GM18870 (cell line): ENCODE measurements at regions not wholly inside any gene's neighbourhood (a gene's known extent, or its start where the extent isn't known, plus 50 kb on each side); places are given as distances from the start of the nearest gene placed in this dataset.

Experiments used
- ATAC-seq: cut with Tn5 transposase; IDR thresholded peaks from one replicate; pipeline ENCODE4 v1.9.1; 2021; ENCODE audit warnings: moderate library complexity; ENCODE audit not compliant: unreplicated experiment

DNA sequence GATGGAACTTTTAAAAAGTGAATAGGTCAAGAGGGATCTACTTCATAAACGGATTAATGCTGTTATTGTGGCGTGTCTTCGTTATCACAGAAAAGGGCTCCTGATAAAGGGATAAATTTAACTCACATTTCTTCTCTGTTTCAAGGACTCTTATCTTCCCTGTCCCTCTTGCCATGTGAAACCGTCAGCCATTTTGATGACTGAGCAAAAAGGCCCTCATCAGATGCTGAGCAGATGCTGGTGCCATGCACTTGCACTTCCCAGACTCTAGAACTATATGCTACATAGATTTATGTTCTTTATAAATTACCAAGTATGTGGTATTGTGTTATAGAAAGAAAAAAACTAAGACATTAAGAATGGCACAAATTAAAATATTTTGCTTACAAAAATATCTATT is 1011.8 kb upstream of the GBE1 start:
- ATAC-seq, result no peak

DNA sequence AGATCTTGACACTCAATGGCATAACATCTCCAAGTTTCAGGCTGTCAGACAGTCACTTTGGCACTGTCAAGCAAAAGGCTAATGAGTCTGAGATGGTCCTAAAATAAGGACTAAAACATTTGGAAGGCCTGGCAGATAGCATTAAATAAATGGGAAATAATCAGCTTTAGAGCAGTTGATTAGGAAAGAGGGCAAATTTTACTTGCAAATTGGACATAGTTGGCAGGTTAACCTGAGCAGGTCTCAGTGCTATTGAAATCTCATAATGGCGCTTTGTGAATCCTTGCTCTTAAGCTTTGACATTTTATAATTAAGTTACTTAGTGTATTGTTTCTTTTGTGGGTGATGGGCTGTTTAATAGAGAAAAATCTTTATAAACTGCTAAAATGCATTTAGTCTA is 1003.1 kb upstream of the GBE1 start:
- no peak for ATAC-seq

DNA sequence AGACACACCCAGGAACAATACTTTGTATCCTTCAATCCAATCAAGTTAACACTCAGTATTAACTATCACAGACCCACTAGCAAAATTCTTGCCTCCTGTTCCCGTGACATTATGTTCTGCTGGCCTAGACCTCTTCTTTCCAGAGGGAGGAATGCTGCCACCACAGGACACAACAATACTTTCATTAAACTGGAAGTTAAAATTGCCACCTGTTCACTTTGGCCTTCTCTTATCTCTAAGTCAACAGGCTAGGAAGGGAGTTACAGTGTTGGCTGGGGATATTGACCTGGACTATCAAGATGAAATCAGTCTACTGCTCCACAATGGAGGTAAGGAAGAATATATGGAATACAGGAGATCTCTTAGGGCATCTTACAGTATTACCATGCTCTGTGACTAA is 1000.4 kb upstream of the GBE1 start:
- ATAC-seq, result no peak

- no peak for ATAC-seq
Observed at GRCh38 chr3:82745544-82745943, 984.1 kb upstream of the GBE1 start.

DNA sequence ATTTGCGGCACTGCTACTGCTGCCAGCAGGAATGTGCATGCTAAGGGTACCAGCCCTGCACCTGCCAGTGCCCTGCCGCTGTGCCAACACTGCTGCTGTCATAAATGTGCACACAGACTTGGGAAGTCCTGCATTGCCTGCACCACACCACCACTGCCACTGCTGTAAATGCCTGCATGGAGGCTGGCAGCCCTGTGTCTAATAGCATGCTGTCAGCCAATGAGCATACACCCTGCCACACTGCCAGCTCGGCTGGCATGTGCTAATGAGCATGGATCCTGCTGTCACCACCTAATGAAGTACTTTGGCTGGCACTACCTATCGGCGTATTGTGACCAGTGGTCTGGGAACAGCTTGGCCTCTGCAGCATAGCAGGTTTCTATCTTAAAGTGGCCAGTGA is 981.8 kb upstream of the GBE1 start:
- no peak for ATAC-seq

DNA sequence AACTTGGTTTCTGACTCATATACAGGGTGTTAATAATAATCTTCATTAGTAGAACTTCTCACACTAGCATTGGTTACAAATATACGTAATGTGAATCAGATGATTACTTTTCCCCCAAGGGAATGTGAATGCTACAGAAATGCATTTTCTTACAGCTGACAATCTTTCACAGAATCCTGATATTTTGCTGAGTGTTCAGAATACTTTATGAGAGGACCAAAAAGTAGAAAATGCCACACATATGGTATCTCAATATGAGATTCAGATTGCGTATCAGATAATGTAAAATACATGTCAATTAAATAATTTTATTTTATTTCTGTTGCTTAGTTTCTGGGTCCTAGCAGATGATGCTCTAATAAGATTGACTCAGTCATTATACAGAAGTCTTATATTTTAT is 979.9 kb upstream of the GBE1 start:
- no peak for ATAC-seq

GRCh38 chr3:82739390-82739789 is 977.9 kb upstream of the GBE1 start:
- no peak for ATAC-seq

DNA sequence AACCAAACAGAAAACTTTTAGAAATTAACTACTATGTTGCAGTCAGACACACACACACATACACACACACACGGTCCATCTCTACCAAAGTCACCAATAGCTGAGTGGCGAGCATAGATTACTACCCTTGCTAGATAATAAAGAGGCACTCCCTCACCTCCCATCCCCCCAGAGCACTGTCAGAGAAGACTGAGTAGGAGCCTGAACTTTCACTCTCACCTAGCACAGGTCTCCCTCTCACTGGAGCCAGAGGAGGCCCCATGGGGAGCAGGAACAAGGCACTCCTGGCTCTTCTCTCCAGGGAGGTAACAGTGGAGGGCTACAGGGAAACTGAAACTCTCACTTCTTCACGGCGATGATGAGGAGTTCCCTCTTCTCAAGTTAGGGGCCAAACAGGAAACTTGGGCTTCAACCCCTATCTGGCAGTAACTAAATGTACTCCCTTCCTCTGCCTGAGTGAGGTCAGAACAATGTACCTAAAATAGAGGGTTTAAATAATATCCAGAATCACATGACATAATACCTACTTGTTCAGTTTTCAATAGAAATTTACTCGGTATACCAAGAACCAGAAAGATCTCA is 975.3 kb upstream of the GBE1 start:
- no peak for ATAC-seq

DNA sequence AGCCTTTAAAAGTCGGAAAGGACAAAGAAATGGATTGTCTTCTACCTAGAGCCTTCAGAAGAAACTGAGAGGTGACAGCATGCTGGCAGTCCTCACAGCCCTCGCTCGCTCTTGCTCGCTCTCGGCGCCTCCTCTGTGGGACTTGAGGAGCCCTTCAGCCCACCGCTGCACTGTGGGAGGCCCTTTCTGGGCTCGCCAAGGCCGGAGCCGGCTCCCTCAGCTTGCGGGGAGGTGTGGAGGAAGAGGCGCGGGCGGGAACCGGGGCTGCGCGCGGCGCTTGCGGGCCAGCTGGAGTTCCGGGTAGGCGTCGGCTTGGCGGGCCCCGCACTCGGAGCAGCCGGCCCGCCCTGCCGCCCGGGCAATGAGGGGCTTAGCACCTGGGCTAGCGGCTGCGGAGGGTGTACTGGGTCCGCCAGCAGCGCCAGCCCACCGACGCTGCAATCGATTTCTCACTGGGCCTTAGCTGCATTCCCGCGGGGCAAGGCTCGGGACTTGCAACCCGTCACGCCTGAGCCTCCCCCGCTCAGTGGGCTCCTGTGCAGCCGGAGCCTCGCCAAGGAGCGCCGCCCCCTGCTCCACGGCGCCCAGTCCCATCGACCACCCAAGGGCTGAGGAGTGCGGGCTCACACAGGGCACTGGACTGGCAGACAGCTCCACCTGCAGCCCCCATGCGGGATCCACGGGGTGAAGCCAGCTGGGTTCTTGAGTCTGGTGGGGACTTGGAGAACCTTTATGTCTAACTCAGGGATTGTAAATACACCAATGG is 953.8 kb upstream of the GBE1 start:
- ATAC-seq, result no peak

DNA sequence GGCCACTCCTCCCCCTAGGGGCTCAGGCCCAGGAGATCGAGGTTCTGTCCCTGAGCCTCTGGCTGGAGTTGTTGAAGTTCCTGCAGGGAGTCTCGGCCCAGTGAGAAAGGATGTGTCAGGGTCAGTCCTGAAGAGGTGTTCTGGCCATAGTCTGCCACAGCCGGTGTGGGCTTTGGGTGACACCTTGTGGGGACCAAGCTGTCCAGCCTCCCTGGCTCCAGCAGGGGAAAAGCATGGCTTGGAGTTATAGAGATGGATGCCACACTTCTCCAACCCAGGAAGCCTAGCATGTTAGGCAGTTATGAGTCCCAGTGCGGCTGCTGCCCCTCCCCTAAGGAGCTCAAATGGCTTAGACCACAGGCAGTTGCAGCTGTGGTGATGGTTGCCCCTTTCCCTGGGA is 945.6 kb upstream of the GBE1 start:
- no peak for ATAC-seq

DNA sequence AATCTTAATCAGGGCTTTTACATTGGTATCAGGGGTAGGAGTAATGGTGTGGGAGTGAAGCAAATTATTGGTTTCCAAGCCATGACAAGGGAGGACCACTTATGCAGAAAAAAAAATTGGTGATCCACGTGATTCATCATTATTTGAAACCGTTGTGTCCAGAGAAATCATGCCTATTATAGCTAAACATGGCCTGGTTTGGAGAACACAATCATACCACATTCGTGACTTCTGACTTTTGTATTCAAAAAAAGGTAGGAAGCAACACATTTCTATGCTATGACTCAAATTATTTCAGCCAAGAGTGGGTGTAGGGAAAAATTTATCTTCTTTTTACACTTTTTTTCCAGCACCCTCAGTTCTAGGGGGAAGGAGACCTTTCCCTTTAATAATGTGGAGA is 924.3 kb upstream of the GBE1 start:
- ATAC-seq, result no peak

DNA sequence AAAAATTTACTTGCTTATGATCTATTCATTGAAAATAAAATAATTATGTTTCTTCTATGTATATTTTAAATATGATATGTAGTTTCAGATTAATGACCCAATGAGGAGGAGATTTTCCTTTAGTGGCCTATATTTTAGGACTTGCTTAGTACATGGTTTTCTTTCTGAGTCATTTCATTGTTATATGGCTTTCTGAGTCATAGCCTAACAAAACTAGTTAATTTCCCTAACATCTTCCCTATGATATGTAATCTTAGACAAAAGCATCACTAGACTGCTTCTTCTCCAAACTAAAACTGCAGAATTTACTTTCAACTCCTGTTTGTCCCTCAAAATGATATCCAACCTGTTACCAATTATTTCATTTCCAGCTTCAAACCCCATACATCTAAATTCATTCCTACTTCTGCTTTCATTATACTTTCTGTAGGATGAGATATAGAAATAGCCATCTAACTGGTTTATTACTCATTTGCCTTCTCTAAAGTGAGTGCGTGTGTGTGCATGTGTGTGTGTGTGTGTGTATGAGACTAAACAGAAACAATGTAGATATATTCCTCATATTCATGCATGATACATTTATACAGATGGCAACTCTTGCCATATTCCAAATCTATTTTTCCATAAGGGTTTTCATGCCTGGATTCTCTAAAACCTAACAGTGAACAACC is 915.0 kb upstream of the GBE1 start:
- ATAC-seq, result no peak

DNA sequence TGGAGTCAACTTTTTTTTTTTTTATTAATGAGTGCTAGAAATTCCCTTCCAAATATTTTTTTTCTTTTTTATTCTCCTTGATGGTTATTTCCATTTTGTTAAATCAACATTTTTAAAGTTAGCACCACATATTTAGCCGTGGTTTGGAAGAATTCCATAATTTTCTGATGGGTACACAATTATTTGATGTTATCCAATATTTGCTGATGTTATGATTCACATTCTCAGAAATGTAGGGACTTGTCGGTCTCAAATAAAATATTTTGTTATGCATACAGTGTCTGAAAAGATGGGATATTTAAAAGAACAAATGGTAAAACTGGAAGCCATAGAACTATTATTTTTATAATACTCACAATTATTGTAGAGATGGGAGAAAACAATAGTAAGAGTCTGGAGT is 911.5 kb upstream of the GBE1 start:
- no peak for ATAC-seq

DNA sequence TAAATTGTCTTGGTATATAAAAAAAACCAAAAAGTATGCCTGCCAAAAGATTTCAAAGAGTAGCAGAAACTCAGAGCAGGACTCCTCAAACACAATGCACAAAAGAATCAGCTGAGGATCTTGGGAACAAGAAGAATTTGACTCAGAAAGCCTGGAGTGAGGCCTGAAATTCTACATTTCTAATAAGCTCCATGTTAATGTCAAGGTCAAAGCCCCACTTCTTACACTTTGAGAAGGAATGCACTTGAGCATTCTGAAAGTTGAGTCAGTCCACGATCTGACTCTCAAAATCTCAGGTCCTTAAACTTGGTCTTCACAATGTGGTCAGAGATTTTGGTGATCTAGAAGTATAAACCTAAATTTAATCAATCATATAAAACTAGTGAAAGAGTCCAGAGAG is 910.0 kb upstream of the GBE1 start:
- ATAC-seq, result no peak

- no peak for ATAC-seq
Observed at GRCh38 chr3:82654708-82655107, 893.3 kb upstream of the GBE1 start.

GRCh38 chr3:82643948-82644347 is 882.5 kb upstream of the GBE1 start:
- no peak for ATAC-seq

DNA sequence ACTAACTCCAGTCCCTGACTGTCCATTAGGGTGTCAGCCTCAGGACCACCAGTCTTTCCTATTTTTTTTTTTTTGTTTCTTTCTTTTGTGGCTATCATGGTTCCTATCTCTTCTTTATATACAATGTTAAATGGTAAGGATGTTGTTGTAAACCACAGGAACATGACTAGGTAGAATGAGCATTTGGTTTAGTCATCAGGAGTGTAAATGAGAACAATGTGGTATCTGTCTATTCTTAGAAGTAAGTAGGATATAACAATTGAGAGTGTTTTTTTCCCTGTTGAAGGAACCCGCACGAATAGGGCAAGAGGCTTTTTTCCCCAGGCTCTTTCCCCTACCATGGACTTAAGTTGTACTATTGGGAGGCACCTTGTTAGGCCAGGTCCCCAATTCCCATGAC is 880.3 kb upstream of the GBE1 start:
- no peak for ATAC-seq

DNA sequence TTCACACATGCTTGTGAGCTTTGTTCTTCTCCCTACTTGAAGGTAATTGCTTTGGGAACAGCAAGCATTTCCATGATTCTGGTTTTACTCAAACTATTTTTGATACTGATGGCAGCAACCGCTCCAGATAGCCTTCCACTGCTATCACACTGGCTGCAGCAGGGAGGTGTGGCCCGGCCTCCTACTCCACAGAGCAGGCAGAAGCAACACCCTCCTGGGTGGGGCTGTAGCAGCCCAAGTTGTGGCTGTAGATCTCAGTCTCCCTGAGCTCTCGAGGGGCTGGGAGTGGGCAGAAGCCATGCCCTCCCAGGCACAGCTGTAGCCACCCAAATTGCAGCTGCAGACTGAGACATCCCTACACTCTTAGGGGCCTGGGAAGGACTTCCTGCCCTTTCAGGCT is 878.8 kb upstream of the GBE1 start:
- no peak for ATAC-seq

- ATAC-seq, result no peak
Observed at GRCh38 chr3:82637574-82637973, 876.1 kb upstream of the GBE1 start.

DNA sequence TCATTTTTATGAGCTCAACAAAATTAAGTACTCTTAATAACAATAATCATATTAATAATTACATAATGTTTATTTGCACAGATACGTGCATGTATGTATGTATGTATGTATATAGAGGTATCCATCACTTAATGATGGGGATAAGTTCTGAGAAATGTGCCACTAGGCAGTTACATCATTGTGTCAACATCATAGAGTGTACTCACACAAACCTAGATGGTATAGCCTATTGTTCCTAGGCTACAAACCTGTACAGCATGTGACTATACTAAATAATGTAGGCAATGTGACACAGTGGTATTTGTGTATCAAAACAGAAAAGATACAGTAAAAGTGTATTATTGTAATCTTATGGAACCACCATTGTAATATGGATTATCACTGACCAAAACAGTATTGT is 874.7 kb upstream of the GBE1 start:
- ATAC-seq, result no peak

DNA sequence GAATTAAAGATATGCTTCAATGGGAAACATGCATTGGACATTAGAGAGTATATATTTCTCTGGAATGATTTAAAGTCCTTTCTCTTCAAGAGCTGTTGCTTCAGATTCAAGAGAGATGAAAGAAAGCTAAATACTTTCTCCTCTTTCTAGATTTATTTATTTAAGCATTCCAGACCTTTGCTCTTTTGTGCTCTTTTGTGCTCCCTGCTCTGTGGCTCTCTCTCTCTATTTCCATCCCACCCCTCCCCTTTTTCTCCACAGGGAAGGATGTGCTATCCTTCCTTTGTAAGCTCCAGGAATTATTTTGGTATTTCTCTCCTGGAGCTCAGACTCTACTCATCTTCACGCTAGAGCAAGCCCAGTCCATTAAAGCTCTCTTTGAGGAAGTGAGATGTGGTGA is 871.9 kb upstream of the GBE1 start:
- ATAC-seq, result no peak

DNA sequence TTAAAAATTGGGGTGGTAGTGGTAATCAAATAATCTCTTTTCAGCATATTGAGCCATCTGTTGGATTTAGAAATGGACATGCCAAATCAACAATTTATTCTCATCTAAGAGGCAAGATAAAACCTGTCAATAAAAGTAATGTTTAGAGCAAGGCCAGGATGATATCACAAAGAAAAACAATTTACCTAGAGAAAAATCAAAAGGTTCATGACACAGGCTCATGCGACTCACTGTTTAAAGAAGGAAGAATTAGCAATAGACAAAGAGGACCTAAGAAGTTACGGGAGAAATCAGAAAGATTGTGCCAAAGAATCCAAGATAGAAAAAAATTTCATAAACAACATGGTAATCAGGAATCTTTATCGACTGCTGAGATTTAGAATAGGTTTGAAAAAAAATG is 868.5 kb upstream of the GBE1 start:
- no peak for ATAC-seq
